NCI-H345 (cell line): ENCODE measurements at regions not wholly inside any gene's neighbourhood (a gene's known extent, or its start where the extent isn't known, plus 50 kb on each side); places are given as distances from the start of the nearest gene placed in this dataset.
"Not testable (repeated sequence)": the region's sequence is repeated elsewhere in the genome, so short reads cannot be mapped to it uniquely, and the experiment has no call there.

ENCODE experiments used
- DNase-seq: peaks from one replicate; lab custom pipeline; 2025; lab: John Stamatoyannopoulos, UW

DNA sequence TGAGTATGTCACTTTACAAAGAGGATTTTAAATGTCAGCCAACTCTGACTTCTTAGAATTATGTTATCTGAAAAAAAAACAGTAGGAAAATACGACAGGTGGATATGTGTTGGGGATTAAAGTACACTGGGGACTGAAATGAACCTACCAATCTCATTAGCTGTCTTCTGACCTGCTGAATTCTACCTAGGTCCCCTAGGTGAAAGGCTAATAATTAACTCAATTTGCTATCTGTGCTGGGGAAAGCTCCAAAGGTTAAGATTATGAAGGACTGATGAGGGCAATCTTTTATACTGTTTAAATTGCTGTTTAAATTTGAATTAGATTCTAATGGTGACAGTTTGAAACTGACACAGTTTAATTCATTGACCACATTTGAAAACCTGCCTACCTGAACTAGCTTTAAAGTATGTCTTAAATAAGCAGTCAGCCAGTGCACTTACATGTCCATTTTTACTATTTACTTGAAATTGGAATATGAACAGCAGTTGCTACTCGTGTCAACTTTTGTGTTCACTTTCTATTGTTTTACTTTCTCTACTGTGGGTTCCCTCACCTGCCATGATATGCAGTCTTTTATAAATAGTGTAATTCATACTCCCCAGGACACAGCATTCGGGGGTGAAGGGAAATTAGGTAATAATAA is 977.3 kb downstream of the C4orf33 start:
- DNase-seq, result no peak

GRCh38 chr4:130074096-130074495 is 978.1 kb downstream of the C4orf33 start:
- no peak for DNase-seq

DNA sequence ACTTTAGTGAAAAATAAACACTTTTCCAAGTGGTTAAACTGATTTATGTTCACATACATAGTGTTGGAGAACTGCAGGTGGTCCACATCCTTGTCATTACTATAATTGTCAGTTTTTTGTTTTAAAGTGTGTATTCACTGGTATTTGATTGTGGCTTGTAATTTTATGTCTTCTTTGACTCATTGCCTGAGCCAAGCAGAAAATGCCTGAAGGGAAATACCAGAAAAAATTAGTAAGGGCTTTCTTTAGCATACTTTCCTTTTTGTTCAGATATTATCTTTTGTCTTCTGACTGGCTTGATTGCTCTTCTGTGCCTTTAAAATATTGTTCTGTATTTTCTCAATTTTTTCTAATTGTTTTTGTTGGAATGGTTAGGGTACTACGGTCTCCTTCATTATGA is 981.3 kb downstream of the C4orf33 start:
- DNase-seq, result no peak

GRCh38 chr4:130079027-130079426 is 983.1 kb downstream of the C4orf33 start:
- DNase-seq, result not testable (repeated sequence)

GRCh38 chr4:130080872-130081451 is 985.0 kb downstream of the C4orf33 start:
- DNase-seq, result no peak

DNA sequence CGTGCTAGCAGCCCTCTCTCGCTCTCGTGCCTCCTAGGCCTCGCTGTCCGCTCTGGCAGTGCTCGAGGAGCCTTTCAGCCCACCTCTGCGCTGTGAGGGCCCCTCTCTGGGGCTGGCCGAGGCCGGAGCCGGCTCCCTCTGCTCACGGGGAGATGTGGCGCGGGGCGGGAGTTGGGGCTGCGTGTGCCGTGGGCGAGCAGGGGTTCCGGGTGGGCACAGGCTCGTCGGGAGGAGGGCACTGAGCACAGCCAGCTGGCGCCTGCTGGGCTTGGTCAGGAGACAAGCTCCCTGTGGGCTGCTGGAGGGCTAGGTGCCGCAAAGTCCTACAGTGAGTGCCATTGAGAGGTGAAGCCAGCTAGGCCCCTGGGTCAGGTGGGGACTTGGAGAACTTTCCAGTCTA is 994.5 kb downstream of the C4orf33 start:
- DNase-seq, result no peak

GRCh38 chr4:130092187-130093015 is 996.4 kb downstream of the C4orf33 start:
- no peak for DNase-seq

- DNase-seq, result no peak
Observed at GRCh38 chr4:130099105-130099504, 1003.2 kb downstream of the C4orf33 start.

- no peak for DNase-seq
Observed at GRCh38 chr4:130110189-130110588, 1014.2 kb downstream of the C4orf33 start.

- DNase-seq, result no peak
Observed at GRCh38 chr4:130110770-130111169, 1014.8 kb downstream of the C4orf33 start.

- no peak for DNase-seq
Observed at GRCh38 chr4:130124066-130124465, 1028.1 kb downstream of the C4orf33 start.

- no peak for DNase-seq
Observed at GRCh38 chr4:130125467-130125866, 1029.5 kb downstream of the C4orf33 start.

GRCh38 chr4:130127297-130127696 is 1031.3 kb downstream of the C4orf33 start:
- DNase-seq, result no peak

- DNase-seq, result no peak
Observed at GRCh38 chr4:130131536-130131935, 1035.6 kb downstream of the C4orf33 start.

DNA sequence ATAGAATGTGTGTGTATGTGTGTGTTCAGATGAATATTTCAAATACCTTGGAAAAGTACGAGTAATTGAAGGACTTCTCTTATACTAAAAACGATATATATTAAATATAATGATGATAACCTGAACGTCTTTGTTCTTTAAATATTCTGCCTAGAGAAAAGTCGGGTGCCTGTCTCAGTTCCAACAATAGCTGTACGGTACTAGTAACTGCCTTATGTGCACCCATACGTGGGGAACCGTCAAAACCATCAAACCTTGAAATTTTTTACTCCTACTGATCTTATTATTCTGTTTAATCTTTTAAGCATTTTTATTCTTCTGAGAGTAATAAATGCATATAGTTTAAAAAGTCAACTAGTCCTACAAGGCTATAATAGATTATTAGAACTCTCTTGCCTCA is 1045.7 kb downstream of the C4orf33 start:
- no peak for DNase-seq

- DNase-seq, result no peak
Observed at GRCh38 chr4:130143656-130144055, 1047.7 kb downstream of the C4orf33 start.

DNA sequence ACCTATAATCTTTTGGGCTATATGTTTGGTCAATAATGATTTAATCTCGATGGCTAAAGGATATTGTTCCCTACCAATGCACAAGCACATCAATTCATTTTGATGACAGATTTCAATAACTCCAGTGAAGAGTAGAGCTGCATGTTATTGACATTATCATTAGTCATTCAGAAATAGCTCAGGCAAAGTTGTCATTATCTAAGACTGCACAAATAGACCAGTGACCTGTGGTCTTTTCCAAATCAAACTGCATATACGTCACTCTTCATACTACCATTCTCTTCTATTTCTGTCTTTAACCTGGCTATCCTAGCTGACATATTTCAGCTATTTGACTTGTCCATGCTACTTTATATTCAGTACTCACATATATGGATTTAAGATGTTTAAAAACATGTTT is 1050.8 kb downstream of the C4orf33 start:
- no peak for DNase-seq

DNA sequence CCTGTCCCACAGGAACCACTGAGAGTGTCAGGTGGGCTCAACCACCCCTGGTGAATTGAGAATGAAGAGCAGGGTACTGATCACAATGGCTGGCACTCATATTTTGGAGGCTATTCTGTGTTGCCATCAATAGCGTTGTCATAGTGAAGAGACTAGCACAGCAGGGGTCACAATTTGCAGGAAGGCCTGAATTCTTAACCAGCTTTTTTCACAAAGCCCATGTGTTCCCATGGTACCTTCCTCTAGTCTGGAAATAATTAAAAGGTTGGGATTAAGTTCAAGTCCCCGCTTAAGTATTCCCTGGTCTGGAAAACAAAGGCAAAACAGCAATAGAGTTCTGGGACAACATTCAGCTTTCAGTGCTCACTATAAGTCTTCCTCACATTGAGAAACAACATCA is 1051.7 kb downstream of the C4orf33 start:
- peak; percentile 4 for DNase-seq

GRCh38 chr4:130154901-130155300 is 1058.9 kb downstream of the C4orf33 start:
- DNase-seq, result no peak

DNA sequence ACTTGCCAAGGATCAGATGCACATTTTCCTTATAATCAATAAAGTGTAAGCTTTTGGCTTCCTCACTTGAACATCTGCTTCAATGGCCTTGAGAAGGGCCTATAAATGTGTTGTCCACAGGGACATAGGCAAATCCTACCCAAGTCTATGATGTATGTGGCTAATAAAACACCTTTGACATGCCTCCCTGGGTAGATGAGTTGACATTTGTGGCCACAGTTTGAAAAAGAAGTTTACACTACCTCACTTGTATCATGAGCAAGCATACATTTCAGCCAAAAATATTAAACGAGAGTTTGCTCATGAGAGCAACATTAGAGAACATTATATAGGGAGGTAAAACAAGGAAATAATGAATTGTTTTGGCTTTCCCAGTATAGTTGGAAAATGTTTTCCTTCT is 1067.7 kb downstream of the C4orf33 start:
- DNase-seq, result no peak

DNA sequence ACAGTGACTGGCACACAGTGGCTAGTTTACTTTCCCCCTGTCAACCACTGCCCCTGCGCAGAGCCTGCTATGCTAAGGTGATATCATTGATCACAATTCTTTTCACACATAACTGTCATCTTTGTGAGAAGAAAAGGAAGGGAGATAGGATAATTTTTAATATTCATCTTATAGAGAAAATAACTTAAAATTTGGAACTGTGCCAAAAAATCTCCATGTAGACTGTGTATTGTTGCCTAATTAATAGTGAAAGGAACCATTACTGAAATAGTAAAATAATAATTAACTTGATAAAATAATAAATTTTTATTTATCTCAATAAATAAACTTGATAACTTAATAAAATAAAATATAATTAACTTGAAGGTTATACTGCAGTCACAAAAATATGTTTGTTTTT is 1069.4 kb downstream of the C4orf33 start:
- no peak for DNase-seq

GRCh38 chr4:130172156-130172555 is 1076.2 kb downstream of the C4orf33 start:
- DNase-seq, result no peak

GRCh38 chr4:130178106-130178505 is 1082.2 kb downstream of the C4orf33 start:
- DNase-seq, result no peak
